ENCODE measurements at regions not wholly inside any gene's neighbourhood (a gene's known extent, or its start where the extent isn't known, plus 50 kb on each side); places are given as distances from the start of the nearest gene placed in this dataset.

- TF ChIP-seq E2F4 (CRISPR knock-in tag; IDR thresholded peaks at IDR 0.05; ENCODE audit: borderline replicate concordance, low read depth) (no peak), GABPB1 (CRISPR knock-in tag; IDR thresholded peaks at IDR 0.05) (no peak), CTCF (IDR thresholded peaks at IDR 0.05) (no peak), ETV6 (CRISPR knock-in tag; IDR thresholded peaks at IDR 0.05) (no peak), KAT7 (CRISPR knock-in tag; IDR thresholded peaks at IDR 0.05; ENCODE audit: borderline replicate concordance) (no peak)
These were observed 67.0 kb upstream of the NEK6 start for GRCh38 chr9:124190761-124191160.
